HEK293 (cell line): ENCODE measurements at regions not wholly inside any gene's neighbourhood (a gene's known extent, or its start where the extent isn't known, plus 50 kb on each side); places are given as distances from the start of the nearest gene placed in this dataset.

Experiments used
- MYNN ChIP-seq: fragments of 450-650 bp; formaldehyde crosslinking; IDR thresholded peaks from 2 replicates; pipeline ENCODE4 v1.5.1; 2016; ENCODE audit warnings: missing biosample characterization, missing genetic modification characterization, borderline replicate concordance
- MZF1 ChIP-seq: fragments of 450-650 bp; formaldehyde crosslinking; IDR thresholded peaks from 2 replicates; pipeline ENCODE4 v1.5.1; 2017; ENCODE audit warnings: missing biosample characterization, missing genetic modification characterization, borderline replicate concordance
- SP2 ChIP-seq: fragments of 450-650 bp; formaldehyde crosslinking; IDR thresholded peaks from 2 replicates; pipeline ENCODE4 v1.5.1; 2016; ENCODE audit warnings: missing biosample characterization, missing genetic modification characterization
- TCF7L2 ChIP-seq: IDR thresholded peaks from 2 replicates; pipeline ENCODE4 v1.6.1; 2011; ENCODE audit warnings: low read depth, mild to moderate bottlenecking, inconsistent platforms, low read length, moderate library complexity, borderline replicate concordance
- ZBTB11 ChIP-seq: fragments of 450-650 bp; formaldehyde crosslinking; conservative IDR thresholded peaks from 2 replicates; pipeline ENCODE4 v1.5.1; 2016; ENCODE audit warnings: low read depth, missing biosample characterization, missing genetic modification characterization
- ZBTB8A ChIP-seq: fragments of 450-650 bp; formaldehyde crosslinking; IDR thresholded peaks from 2 replicates; pipeline ENCODE4 v1.5.1; 2016; ENCODE audit warnings: missing biosample characterization, missing genetic modification characterization
- ZNF148 ChIP-seq: fragments of 450-650 bp; formaldehyde crosslinking; IDR thresholded peaks from 2 replicates; pipeline ENCODE4 v1.5.0; 2017; ENCODE audit warnings: missing biosample characterization, missing genetic modification characterization, borderline replicate concordance
- ZNF175 ChIP-seq: fragments of 450-650 bp; formaldehyde crosslinking; IDR thresholded peaks from 2 replicates; pipeline ENCODE4 v1.5.1; 2016; ENCODE audit warnings: missing biosample characterization, missing genetic modification characterization
- ZNF184 ChIP-seq: fragments of 450-650 bp; IDR thresholded peaks from 2 replicates; pipeline ENCODE4 v1.5.1; 2018; ENCODE audit warnings: missing biosample characterization, mild to moderate bottlenecking, missing genetic modification characterization
- ZNF2 ChIP-seq: fragments of 450-650 bp; formaldehyde crosslinking; IDR thresholded peaks from 2 replicates; pipeline ENCODE4 v1.5.1; 2016; ENCODE audit warnings: missing biosample characterization, missing genetic modification characterization
- ZNF214 ChIP-seq: fragments of 450-650 bp; formaldehyde crosslinking; IDR thresholded peaks from 2 replicates; pipeline ENCODE4 v1.5.1; 2017; ENCODE audit warnings: missing biosample characterization, mild to moderate bottlenecking, missing genetic modification characterization, borderline replicate concordance
- ZNF433 ChIP-seq: fragments of 450-650 bp; formaldehyde crosslinking; IDR thresholded peaks from 2 replicates; pipeline ENCODE4 v1.5.1; 2016; ENCODE audit warnings: missing biosample characterization, missing genetic modification characterization, low read depth
- ZNF488 ChIP-seq: fragments of 450-650 bp; formaldehyde crosslinking; IDR thresholded peaks from 2 replicates; pipeline ENCODE4 v1.5.1; 2016; ENCODE audit warnings: missing biosample characterization, missing genetic modification characterization
- ZNF560 ChIP-seq: fragments of 450-650 bp; formaldehyde crosslinking; IDR thresholded peaks from 2 replicates; pipeline ENCODE4 v1.5.1; 2017; ENCODE audit warnings: missing biosample characterization, missing genetic modification characterization, borderline replicate concordance
- ZNF629 ChIP-seq: fragments of 450-650 bp; formaldehyde crosslinking; IDR thresholded peaks from 2 replicates; pipeline ENCODE4 v1.5.1; 2017; ENCODE audit warnings: missing biosample characterization, missing genetic modification characterization
- ZNF660 ChIP-seq: fragments of 450-650 bp; IDR thresholded peaks from 2 replicates; pipeline ENCODE4 v1.5.1; 2018; ENCODE audit warnings: missing biosample characterization, mild to moderate bottlenecking, missing genetic modification characterization
- ZNF677 ChIP-seq: fragments of 450-650 bp; IDR thresholded peaks from 2 replicates; pipeline ENCODE4 v1.5.0; 2018; ENCODE audit warnings: missing biosample characterization, mild to moderate bottlenecking, missing genetic modification characterization, moderate library complexity
- ZNF792 ChIP-seq: fragments of 450-650 bp; formaldehyde crosslinking; IDR thresholded peaks from 2 replicates; pipeline ENCODE4 v1.5.1; 2016; ENCODE audit warnings: missing biosample characterization, missing genetic modification characterization
- ZNF830 ChIP-seq: fragments of 450-650 bp; IDR thresholded peaks from 2 replicates; pipeline ENCODE4 v1.5.0; 2018; ENCODE audit warnings: missing biosample characterization, missing genetic modification characterization, low read depth, mild to moderate bottlenecking, moderate library complexity
- ZSCAN30 ChIP-seq: fragments of 450-650 bp; IDR thresholded peaks from 2 replicates; pipeline ENCODE4 v1.5.1; 2018; ENCODE audit warnings: missing biosample characterization, mild to moderate bottlenecking, missing genetic modification characterization, moderate library complexity
- TF ChIP-seq, protein P1 (sequence below): fragments of 450-650 bp; formaldehyde crosslinking; IDR thresholded peaks from 2 replicates; pipeline ENCODE4 v1.5.1; 2016; ENCODE audit warnings: missing biosample characterization, missing genetic modification characterization
- TF ChIP-seq, protein P2 (sequence below): fragments of 450-650 bp; formaldehyde crosslinking; IDR thresholded peaks from 2 replicates; pipeline ENCODE4 v1.5.1; 2017; ENCODE audit warnings: missing biosample characterization, missing genetic modification characterization
- TF ChIP-seq, protein P3 (sequence below): fragments of 450-650 bp; formaldehyde crosslinking; IDR thresholded peaks from 2 replicates; pipeline ENCODE4 v1.5.1; 2016; ENCODE audit warnings: missing biosample characterization, missing genetic modification characterization
- TF ChIP-seq, protein P4 (sequence below): fragments of 450-650 bp; formaldehyde crosslinking; IDR thresholded peaks from 2 replicates; pipeline ENCODE4 v1.5.1; 2017; ENCODE audit warnings: missing biosample characterization, missing genetic modification characterization
- TF ChIP-seq, protein P5 (sequence below): fragments of 450-650 bp; formaldehyde crosslinking; IDR thresholded peaks from 2 replicates; pipeline ENCODE4 v1.5.1; 2016; ENCODE audit warnings: missing biosample characterization, missing genetic modification characterization

GRCh38 chr9:86637515-86637914 is 283.3 kb upstream of the TUT7 start (continued):
- no peak for TF ChIP-seq ZNF148 (tag by site-specific recombination)
- peak; percentile 17; the same call in 1 of the 2 replicates for TF ChIP-seq ZNF629 (tag by site-specific recombination)
- TF ChIP-seq, protein P1, sequence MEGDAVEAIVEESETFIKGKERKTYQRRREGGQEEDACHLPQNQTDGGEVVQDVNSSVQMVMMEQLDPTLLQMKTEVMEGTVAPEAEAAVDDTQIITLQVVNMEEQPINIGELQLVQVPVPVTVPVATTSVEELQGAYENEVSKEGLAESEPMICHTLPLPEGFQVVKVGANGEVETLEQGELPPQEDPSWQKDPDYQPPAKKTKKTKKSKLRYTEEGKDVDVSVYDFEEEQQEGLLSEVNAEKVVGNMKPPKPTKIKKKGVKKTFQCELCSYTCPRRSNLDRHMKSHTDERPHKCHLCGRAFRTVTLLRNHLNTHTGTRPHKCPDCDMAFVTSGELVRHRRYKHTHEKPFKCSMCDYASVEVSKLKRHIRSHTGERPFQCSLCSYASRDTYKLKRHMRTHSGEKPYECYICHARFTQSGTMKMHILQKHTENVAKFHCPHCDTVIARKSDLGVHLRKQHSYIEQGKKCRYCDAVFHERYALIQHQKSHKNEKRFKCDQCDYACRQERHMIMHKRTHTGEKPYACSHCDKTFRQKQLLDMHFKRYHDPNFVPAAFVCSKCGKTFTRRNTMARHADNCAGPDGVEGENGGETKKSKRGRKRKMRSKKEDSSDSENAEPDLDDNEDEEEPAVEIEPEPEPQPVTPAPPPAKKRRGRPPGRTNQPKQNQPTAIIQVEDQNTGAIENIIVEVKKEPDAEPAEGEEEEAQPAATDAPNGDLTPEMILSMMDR (tag by site-specific recombination) = peak; percentile 55; the same call in 1 of the 2 replicates
- TF ChIP-seq SP2 (tag by site-specific recombination) = no peak
- TF ChIP-seq ZNF677 (tag by site-specific recombination) = no peak
- no peak for TF ChIP-seq TCF7L2
- TF ChIP-seq ZNF830 (tag by site-specific recombination) = no peak
- no peak for TF ChIP-seq MYNN (tag by site-specific recombination)
- TF ChIP-seq ZNF660 (tag by site-specific recombination) = no peak
- no peak for TF ChIP-seq ZNF214 (tag by site-specific recombination)
- no peak for TF ChIP-seq ZNF184 (tag by site-specific recombination)
- TF ChIP-seq, protein P2, sequence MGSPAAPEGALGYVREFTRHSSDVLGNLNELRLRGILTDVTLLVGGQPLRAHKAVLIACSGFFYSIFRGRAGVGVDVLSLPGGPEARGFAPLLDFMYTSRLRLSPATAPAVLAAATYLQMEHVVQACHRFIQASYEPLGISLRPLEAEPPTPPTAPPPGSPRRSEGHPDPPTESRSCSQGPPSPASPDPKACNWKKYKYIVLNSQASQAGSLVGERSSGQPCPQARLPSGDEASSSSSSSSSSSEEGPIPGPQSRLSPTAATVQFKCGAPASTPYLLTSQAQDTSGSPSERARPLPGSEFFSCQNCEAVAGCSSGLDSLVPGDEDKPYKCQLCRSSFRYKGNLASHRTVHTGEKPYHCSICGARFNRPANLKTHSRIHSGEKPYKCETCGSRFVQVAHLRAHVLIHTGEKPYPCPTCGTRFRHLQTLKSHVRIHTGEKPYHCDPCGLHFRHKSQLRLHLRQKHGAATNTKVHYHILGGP (tag by site-specific recombination) = no peak
- no peak for TF ChIP-seq ZNF175 (tag by site-specific recombination)
- no peak for TF ChIP-seq ZBTB11 (tag by site-specific recombination)
- TF ChIP-seq ZBTB8A (tag by site-specific recombination) = 0 out of 2 replicates have a peak, but pooled peaks have one; percentile 16
- TF ChIP-seq, protein P3, sequence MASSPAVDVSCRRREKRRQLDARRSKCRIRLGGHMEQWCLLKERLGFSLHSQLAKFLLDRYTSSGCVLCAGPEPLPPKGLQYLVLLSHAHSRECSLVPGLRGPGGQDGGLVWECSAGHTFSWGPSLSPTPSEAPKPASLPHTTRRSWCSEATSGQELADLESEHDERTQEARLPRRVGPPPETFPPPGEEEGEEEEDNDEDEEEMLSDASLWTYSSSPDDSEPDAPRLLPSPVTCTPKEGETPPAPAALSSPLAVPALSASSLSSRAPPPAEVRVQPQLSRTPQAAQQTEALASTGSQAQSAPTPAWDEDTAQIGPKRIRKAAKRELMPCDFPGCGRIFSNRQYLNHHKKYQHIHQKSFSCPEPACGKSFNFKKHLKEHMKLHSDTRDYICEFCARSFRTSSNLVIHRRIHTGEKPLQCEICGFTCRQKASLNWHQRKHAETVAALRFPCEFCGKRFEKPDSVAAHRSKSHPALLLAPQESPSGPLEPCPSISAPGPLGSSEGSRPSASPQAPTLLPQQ = no peak
- no peak for TF ChIP-seq ZNF792
- TF ChIP-seq ZNF2 = no peak
- TF ChIP-seq ZNF433 (tag by site-specific recombination) = no peak
- TF ChIP-seq, protein P4, sequence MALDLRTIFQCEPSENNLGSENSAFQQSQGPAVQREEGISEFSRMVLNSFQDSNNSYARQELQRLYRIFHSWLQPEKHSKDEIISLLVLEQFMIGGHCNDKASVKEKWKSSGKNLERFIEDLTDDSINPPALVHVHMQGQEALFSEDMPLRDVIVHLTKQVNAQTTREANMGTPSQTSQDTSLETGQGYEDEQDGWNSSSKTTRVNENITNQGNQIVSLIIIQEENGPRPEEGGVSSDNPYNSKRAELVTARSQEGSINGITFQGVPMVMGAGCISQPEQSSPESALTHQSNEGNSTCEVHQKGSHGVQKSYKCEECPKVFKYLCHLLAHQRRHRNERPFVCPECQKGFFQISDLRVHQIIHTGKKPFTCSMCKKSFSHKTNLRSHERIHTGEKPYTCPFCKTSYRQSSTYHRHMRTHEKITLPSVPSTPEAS = no peak
- TF ChIP-seq ZSCAN30 (tag by site-specific recombination) = no peak
- TF ChIP-seq MZF1 (tag by site-specific recombination) = no peak
- TF ChIP-seq ZNF488 (tag by site-specific recombination) = no peak
- TF ChIP-seq ZNF560 = no peak
- TF ChIP-seq, protein P5, sequence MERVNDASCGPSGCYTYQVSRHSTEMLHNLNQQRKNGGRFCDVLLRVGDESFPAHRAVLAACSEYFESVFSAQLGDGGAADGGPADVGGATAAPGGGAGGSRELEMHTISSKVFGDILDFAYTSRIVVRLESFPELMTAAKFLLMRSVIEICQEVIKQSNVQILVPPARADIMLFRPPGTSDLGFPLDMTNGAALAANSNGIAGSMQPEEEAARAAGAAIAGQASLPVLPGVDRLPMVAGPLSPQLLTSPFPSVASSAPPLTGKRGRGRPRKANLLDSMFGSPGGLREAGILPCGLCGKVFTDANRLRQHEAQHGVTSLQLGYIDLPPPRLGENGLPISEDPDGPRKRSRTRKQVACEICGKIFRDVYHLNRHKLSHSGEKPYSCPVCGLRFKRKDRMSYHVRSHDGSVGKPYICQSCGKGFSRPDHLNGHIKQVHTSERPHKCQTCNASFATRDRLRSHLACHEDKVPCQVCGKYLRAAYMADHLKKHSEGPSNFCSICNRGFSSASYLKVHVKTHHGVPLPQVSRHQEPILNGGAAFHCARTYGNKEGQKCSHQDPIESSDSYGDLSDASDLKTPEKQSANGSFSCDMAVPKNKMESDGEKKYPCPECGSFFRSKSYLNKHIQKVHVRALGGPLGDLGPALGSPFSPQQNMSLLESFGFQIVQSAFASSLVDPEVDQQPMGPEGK = peak; percentile 8; the same call in 1 of the 2 replicates
